ENCODE measurements at regions not wholly inside any gene's neighbourhood (a gene's known extent, or its start where the extent isn't known, plus 50 kb on each side); places are given as distances from the start of the nearest gene placed in this dataset.

GRCh38 chr4:140212194-140212593, 58.2 kb upstream of the MAML3 start:
- DNase-seq (ENCODE audit: low spot score): no peak

DNA sequence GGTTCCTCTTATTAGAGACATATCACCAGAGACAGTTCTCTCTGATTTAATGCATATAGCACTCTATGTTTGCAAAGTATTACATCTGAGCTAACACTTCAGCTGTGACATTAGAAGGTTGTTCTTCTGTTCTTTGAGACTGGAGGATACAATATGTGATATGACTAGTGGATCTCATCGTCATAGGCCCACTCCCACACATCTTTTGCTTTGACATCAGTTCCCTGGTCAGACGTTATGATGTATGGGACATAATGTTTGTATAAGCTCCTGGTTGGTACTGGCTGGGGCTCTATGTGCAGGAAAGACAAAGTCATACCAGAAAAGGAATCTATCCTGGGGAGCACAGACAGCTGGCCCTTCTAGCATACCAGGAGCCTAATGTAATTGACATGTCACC, 57.7 kb upstream of the MAML3 start:
- no peak for DNase-seq (ENCODE audit: low spot score)

GRCh38 chr4:140211161-140211560, 57.2 kb upstream of the MAML3 start:
- no peak for DNase-seq (ENCODE audit: low spot score)

- DNase-seq (ENCODE audit: low spot score): no peak
Measured at GRCh38 chr4:140208921-140209320, 54.9 kb upstream of the MAML3 start.

Data from iPS-NIHi11 (cell line).